Effector CD4-positive, alpha-beta T cell (primary cell): ENCODE measurements at regions not wholly inside any gene's neighbourhood (a gene's known extent, or its start where the extent isn't known, plus 50 kb on each side); places are given as distances from the start of the nearest gene placed in this dataset.
"Not testable (repeated sequence)": the region's sequence is repeated elsewhere in the genome, so short reads cannot be mapped to it uniquely, and the experiment has no call there.

Experiments
- DNase-seq: peaks from one replicate; pipeline ENCODE4 v3.0.0-alpha.2; 2020

- DNase-seq: no peak
Observed at GRCh38 chr12:82300611-82301010, 57.6 kb downstream of the CCDC59 start.

- no peak for DNase-seq
Observed at GRCh38 chr12:82299319-82300025, 58.7 kb downstream of the CCDC59 start.

- no peak for DNase-seq
Observed at GRCh38 chr12:82290415-82290814, 67.8 kb downstream of the CCDC59 start.

GRCh38 chr12:82281335-82281734, 76.9 kb downstream of the CCDC59 start:
- not testable (repeated sequence) for DNase-seq

- no peak for DNase-seq
Observed at GRCh38 chr12:82279536-82280058, 78.6 kb downstream of the CCDC59 start.

GRCh38 chr12:82277582-82277981, 80.6 kb downstream of the CCDC59 start:
- DNase-seq: no peak

- no peak for DNase-seq
Observed at GRCh38 chr12:82242729-82243128, 115.5 kb downstream of the CCDC59 start.

- DNase-seq: no peak
Observed at GRCh38 chr12:82225871-82226270, 132.3 kb downstream of the CCDC59 start.

GRCh38 chr12:82223426-82223825, 134.8 kb downstream of the CCDC59 start:
- DNase-seq: no peak

- DNase-seq: no peak
Observed at GRCh38 chr12:82216475-82216874, 141.7 kb downstream of the CCDC59 start.

GRCh38 chr12:82213761-82214160, 144.4 kb downstream of the CCDC59 start:
- no peak for DNase-seq

- no peak for DNase-seq
Observed at GRCh38 chr12:82210882-82211281, 147.3 kb downstream of the CCDC59 start.

- no peak for DNase-seq
Observed at GRCh38 chr12:82209533-82209932, 148.7 kb downstream of the CCDC59 start.

- no peak for DNase-seq
Observed at GRCh38 chr12:82207556-82207955, 150.6 kb downstream of the CCDC59 start.

GRCh38 chr12:82203086-82203485, 155.1 kb downstream of the CCDC59 start:
- DNase-seq: no peak

GRCh38 chr12:82187595-82187994, 170.6 kb downstream of the CCDC59 start:
- no peak for DNase-seq

- DNase-seq: no peak
Observed at GRCh38 chr12:82187011-82187410, 171.2 kb downstream of the CCDC59 start.

- DNase-seq: no peak
Observed at GRCh38 chr12:82186282-82186681, 171.9 kb downstream of the CCDC59 start.

- no peak for DNase-seq
Observed at GRCh38 chr12:82184844-82185243, 173.3 kb downstream of the CCDC59 start.

GRCh38 chr12:82182601-82183190, 175.5 kb downstream of the CCDC59 start:
- no peak for DNase-seq

- no peak for DNase-seq
Observed at GRCh38 chr12:82176761-82177490, 181.3 kb downstream of the CCDC59 start.

- DNase-seq: no peak
Observed at GRCh38 chr12:82176026-82176425, 182.2 kb downstream of the CCDC59 start.

GRCh38 chr12:82174936-82175335, 183.3 kb downstream of the CCDC59 start:
- no peak for DNase-seq

- no peak for DNase-seq
Observed at GRCh38 chr12:82174383-82174782, 183.8 kb downstream of the CCDC59 start.
